ENCODE measurements at regions not wholly inside any gene's neighbourhood (a gene's known extent, or its start where the extent isn't known, plus 50 kb on each side); places are given as distances from the start of the nearest gene placed in this dataset.

GRCh38 chr3:176512037-176512436 is 685.2 kb downstream of the TBL1XR1 start:
- peaks cover 4 to 28% (median 24%) of the 10 kb centered on the region in 4 donors for H3K9me3 ChIP-seq (ENCODE audit: control insufficient read depth in 4 of 4, insufficient read depth in 3 of 4, low read length in 3 of 4)
- 85 to 89% methylated on average over 1 of the region's 1 CpG for WGBS, 2 donors

GRCh38 chr3:176510097-176510496 is 687.2 kb downstream of the TBL1XR1 start:
- Histone ChIP-seq H3K9me3 (ENCODE audit: control insufficient read depth in 4 of 4, insufficient read depth in 3 of 4, low read length in 3 of 4) (peaks cover 4 to 28% (median 22%) of the 10 kb centered on the region in 4 donors), H3K27me3 (ENCODE audit: control insufficient read depth in 3 of 3, insufficient read depth in 3 of 3, low read length in 2 of 3) (no peaks in the 10 kb centered on the region), H3K4me3 (no peak overlapping the region), H3K27ac (ENCODE audit: low read depth in 1 of 2, low read length in 1 of 2) (no peak overlapping the region), H3K36me3 (ENCODE audit: control insufficient read depth in 4 of 4, insufficient read depth in 4 of 4, low read length in 4 of 4) (no peaks in the 10 kb centered on the region), H3K4me1 (ENCODE audit: control insufficient read depth in 5 of 5, insufficient read depth in 5 of 5, low read length in 5 of 5) (no peaks in the 10 kb centered on the region), H3K9ac (ENCODE audit: insufficient read depth in 1 of 2, low read length in 2 of 2) (no peak overlapping the region)
- DNase-seq (no peak), ATAC-seq (ENCODE audit: insufficient read depth, low FRiP score) (no peak)
- 92 to 95% methylated on average over 4 of the region's 4 CpGs for WGBS, 2 donors
- TF ChIP-seq, protein P1, sequence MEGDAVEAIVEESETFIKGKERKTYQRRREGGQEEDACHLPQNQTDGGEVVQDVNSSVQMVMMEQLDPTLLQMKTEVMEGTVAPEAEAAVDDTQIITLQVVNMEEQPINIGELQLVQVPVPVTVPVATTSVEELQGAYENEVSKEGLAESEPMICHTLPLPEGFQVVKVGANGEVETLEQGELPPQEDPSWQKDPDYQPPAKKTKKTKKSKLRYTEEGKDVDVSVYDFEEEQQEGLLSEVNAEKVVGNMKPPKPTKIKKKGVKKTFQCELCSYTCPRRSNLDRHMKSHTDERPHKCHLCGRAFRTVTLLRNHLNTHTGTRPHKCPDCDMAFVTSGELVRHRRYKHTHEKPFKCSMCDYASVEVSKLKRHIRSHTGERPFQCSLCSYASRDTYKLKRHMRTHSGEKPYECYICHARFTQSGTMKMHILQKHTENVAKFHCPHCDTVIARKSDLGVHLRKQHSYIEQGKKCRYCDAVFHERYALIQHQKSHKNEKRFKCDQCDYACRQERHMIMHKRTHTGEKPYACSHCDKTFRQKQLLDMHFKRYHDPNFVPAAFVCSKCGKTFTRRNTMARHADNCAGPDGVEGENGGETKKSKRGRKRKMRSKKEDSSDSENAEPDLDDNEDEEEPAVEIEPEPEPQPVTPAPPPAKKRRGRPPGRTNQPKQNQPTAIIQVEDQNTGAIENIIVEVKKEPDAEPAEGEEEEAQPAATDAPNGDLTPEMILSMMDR (IDR thresholded peaks at IDR 0.05; ENCODE audit: control extremely low read depth, extremely low read depth) = no peak

More at GRCh38 chr3:176512037-176512436, 685.2 kb downstream of the TBL1XR1 start:
- Histone ChIP-seq H3K27ac (ENCODE audit: low read depth in 1 of 2, low read length in 1 of 2) (no peak overlapping the region), H3K4me3 (no peak overlapping the region), H3K4me1 (ENCODE audit: control insufficient read depth in 5 of 5, insufficient read depth in 5 of 5, low read length in 5 of 5) (no peaks in the 10 kb centered on the region), H3K36me3 (ENCODE audit: control insufficient read depth in 4 of 4, insufficient read depth in 4 of 4, low read length in 4 of 4) (no peaks in the 10 kb centered on the region), H3K27me3 (ENCODE audit: control insufficient read depth in 3 of 3, insufficient read depth in 3 of 3, low read length in 2 of 3) (no peaks in the 10 kb centered on the region), H3K9ac (ENCODE audit: insufficient read depth in 1 of 2, low read length in 2 of 2) (no peak overlapping the region)
- ATAC-seq (ENCODE audit: insufficient read depth, low FRiP score) = no peak
- TF ChIP-seq, protein P1 (IDR thresholded peaks at IDR 0.05; ENCODE audit: control extremely low read depth, extremely low read depth) = no peak
- no peak for DNase-seq

DNA sequence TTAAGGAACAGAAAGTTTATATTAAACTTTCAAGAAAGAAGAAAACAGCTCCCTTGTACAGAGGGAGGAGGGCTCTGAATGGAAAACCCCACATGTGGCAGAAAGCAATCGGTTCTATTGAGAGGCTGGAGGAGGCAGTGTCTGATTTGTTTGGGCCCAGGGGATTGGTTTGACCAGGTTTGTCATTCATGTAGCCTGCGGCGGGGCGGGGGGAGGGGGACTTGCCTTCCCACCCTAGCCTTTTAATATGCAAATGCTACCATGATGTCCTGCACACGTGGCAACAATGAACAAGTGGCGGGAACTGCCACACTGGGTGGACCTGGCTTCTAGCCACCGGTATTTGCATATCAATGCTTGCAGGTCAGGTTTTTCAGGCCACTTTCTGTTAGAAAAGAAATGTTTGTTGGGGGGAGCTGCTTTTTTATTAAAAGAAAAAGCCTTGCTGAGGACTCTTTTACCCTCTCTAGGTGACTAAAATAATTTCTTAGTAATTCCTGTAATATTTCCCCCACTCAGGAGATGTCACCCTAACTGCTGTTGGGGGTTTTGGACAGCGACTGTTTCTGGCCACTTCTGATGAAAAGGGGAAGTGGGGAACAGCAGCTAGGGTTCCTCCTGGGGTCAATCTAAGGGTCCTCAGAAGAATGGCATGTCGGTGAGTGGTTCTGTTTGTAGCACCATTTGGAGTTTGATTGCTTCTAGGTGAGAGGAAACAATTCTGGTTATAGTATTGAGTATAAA is 691.2 kb downstream of the TBL1XR1 start:
- peak in 1 of 3 donors; percentile 4 for DNase-seq
- 74 to 76% methylated on average over 9 of the region's 9 CpGs for WGBS, 2 donors

More for the DNA sequence above, 691.2 kb downstream of the TBL1XR1 start:
- Histone ChIP-seq H3K9ac (ENCODE audit: insufficient read depth in 1 of 2, low read length in 2 of 2) (no peak overlapping the region), H3K4me1 (ENCODE audit: control insufficient read depth in 5 of 5, insufficient read depth in 5 of 5, low read length in 5 of 5) (no peaks in the 10 kb centered on the region), H3K9me3 (ENCODE audit: control insufficient read depth in 4 of 4, insufficient read depth in 3 of 4, low read length in 3 of 4) (peaks cover 0 to 6% (median 5%) of the 10 kb centered on the region in 4 donors), H3K4me3 (no peak overlapping the region), H3K36me3 (ENCODE audit: control insufficient read depth in 4 of 4, insufficient read depth in 4 of 4, low read length in 4 of 4) (no peaks in the 10 kb centered on the region), H3K27me3 (ENCODE audit: control insufficient read depth in 3 of 3, insufficient read depth in 3 of 3, low read length in 2 of 3) (no peaks in the 10 kb centered on the region), H3K27ac (ENCODE audit: low read depth in 1 of 2, low read length in 1 of 2) (no peak overlapping the region)
- TF ChIP-seq, protein P1 (IDR thresholded peaks at IDR 0.05; ENCODE audit: control extremely low read depth, extremely low read depth) = no peak
- ATAC-seq (ENCODE audit: insufficient read depth, low FRiP score) = no peak
